ENCODE measurements at regions not wholly inside any gene's neighbourhood (a gene's known extent, or its start where the extent isn't known, plus 50 kb on each side); places are given as distances from the start of the nearest gene placed in this dataset.

GRCh38 chr10:84820120-84820519 is 491.7 kb downstream of the CCSER2 start:
- peak; percentile 45 for TF ChIP-seq CTCF (IDR thresholded peaks at IDR 0.05; ENCODE audit: low read depth, low read length)
- no peak for TF ChIP-seq POLR2A (IDR thresholded peaks at IDR 0.05; ENCODE audit: extremely low read depth, insufficient read length)
